HG02610 (cell line): ENCODE measurements at regions not wholly inside any gene's neighbourhood (a gene's known extent, or its start where the extent isn't known, plus 50 kb on each side); places are given as distances from the start of the nearest gene placed in this dataset.

ENCODE experiments used
- ATAC-seq: cut with Tn5 transposase; IDR thresholded peaks from one replicate; pipeline ENCODE4 v1.9.1; 2021; ENCODE audit warnings: mild to moderate bottlenecking, moderate library complexity; ENCODE audit not compliant: unreplicated experiment

GRCh38 chr17:73878923-73879322 is 234.7 kb upstream of the SDK2 start:
- no peak for ATAC-seq

- no peak for ATAC-seq
Observed at GRCh38 chr17:73879987-73880386, 235.7 kb upstream of the SDK2 start.

- ATAC-seq: no peak
Observed at GRCh38 chr17:73882590-73882989, 238.3 kb upstream of the SDK2 start.

- ATAC-seq: no peak
Observed at GRCh38 chr17:73883175-73883574, 238.9 kb upstream of the SDK2 start.

- ATAC-seq: no peak
Observed at GRCh38 chr17:73887739-73888138, 243.5 kb upstream of the SDK2 start.

GRCh38 chr17:73888862-73889261 is 244.6 kb upstream of the SDK2 start:
- ATAC-seq: no peak

- ATAC-seq: no peak
Observed at GRCh38 chr17:73889439-73889838, 245.2 kb upstream of the SDK2 start.

GRCh38 chr17:73890831-73891405 is 246.7 kb upstream of the SDK2 start:
- ATAC-seq: no peak

GRCh38 chr17:73895157-73895556 is 250.9 kb upstream of the SDK2 start:
- ATAC-seq: no peak

GRCh38 chr17:73896966-73897365 is 252.7 kb upstream of the SDK2 start:
- no peak for ATAC-seq

GRCh38 chr17:73899839-73900238 is 255.6 kb upstream of the SDK2 start:
- no peak for ATAC-seq

GRCh38 chr17:73900516-73900915 is 256.3 kb upstream of the SDK2 start:
- ATAC-seq: no peak

- ATAC-seq: no peak
Observed at GRCh38 chr17:73901249-73901648, 257.0 kb upstream of the SDK2 start.

- ATAC-seq: no peak
Observed at GRCh38 chr17:73901661-73902415, 257.6 kb upstream of the SDK2 start.

GRCh38 chr17:73902416-73903181 is 258.4 kb upstream of the SDK2 start:
- ATAC-seq: no peak

- ATAC-seq: no peak
Observed at GRCh38 chr17:73906896-73907870, 262.9 kb upstream of the SDK2 start.

GRCh38 chr17:73909186-73909585 is 264.9 kb upstream of the SDK2 start:
- no peak for ATAC-seq

- ATAC-seq: no peak
Observed at GRCh38 chr17:73910206-73910605, 266.0 kb upstream of the SDK2 start.

GRCh38 chr17:73910821-73911515 is 266.7 kb upstream of the SDK2 start:
- no peak for ATAC-seq

- no peak for ATAC-seq
Observed at GRCh38 chr17:73911726-73912372, 267.6 kb upstream of the SDK2 start.
